ENCODE measurements at regions not wholly inside any gene's neighbourhood (a gene's known extent, or its start where the extent isn't known, plus 50 kb on each side); places are given as distances from the start of the nearest gene placed in this dataset.

DNA sequence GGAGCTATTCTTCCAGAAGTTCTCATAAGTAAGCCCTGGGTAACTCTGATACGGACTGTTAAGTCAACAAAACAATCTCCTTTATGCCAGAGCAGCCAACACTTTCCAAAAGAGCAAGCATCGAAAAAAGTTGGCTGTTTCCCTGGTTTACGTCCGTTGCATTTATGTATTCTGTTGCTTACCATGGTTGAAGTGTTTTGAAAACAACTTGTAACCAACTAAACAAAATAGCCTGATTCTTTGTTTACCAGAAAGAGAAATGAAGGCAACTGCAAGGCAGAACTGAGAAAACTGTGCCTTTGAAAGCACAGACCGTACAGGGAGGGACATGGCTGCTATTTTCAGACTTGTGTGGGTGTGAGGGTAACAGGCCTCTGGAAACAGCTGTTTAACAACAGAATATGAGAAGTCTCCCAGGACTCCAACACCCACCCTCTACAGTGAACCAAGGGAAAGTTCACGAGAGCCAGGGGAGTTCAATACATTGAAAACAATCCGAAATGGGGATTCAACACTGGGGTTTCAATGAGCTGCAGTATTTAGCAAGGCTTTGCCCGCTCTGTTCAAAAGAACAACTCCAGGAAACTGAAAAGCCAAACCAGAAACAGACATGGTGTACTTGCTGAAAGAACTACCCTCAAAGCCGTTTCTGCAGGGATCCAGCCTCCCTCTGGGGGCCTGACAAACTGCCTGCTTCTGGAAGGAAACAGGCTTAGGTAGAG is 95.8 kb upstream of the EGFL6 start:
- TF ChIP-seq, protein P1, sequence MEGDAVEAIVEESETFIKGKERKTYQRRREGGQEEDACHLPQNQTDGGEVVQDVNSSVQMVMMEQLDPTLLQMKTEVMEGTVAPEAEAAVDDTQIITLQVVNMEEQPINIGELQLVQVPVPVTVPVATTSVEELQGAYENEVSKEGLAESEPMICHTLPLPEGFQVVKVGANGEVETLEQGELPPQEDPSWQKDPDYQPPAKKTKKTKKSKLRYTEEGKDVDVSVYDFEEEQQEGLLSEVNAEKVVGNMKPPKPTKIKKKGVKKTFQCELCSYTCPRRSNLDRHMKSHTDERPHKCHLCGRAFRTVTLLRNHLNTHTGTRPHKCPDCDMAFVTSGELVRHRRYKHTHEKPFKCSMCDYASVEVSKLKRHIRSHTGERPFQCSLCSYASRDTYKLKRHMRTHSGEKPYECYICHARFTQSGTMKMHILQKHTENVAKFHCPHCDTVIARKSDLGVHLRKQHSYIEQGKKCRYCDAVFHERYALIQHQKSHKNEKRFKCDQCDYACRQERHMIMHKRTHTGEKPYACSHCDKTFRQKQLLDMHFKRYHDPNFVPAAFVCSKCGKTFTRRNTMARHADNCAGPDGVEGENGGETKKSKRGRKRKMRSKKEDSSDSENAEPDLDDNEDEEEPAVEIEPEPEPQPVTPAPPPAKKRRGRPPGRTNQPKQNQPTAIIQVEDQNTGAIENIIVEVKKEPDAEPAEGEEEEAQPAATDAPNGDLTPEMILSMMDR (conservative IDR thresholded peaks at IDR 0.05; ENCODE audit: low read length), result no peak
- TF ChIP-seq EZH2phosphoT487 (IDR thresholded peaks at IDR 0.05; ENCODE audit: borderline replicate concordance), result no peak

All from Loucy (cell line).